ENCODE measurements at regions not wholly inside any gene's neighbourhood (a gene's known extent, or its start where the extent isn't known, plus 50 kb on each side); places are given as distances from the start of the nearest gene placed in this dataset.
A peak's percentile ranks its signal among the peaks of the same experiment; 100 is the strongest.
"Not testable (repeated sequence)": the region's sequence is repeated elsewhere in the genome, so short reads cannot be mapped to it uniquely, and the experiment has no call there.

DNA sequence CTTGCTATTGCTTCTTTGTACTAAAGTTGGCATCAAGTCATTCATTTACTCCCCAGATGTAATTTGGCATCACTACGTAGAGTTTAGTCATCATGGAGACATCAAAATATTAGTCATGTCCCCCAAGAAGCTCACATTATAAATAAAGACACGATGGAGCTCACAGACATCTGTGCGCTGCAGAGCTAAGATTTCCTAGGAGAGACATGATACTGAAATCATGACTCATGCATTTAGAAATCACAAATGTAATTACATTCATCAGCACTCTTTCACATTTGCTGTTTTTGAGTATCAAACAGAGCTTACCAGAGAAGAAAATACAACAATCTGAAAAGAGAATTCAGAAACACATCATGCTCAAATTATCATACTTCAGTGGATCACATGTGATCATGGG lies 169.8 kb downstream of the LRIG3 start:
- no peak for DNase-seq

GRCh38 chr12:58757422-58757821 lies 162.9 kb downstream of the LRIG3 start:
- no peak for DNase-seq

DNA sequence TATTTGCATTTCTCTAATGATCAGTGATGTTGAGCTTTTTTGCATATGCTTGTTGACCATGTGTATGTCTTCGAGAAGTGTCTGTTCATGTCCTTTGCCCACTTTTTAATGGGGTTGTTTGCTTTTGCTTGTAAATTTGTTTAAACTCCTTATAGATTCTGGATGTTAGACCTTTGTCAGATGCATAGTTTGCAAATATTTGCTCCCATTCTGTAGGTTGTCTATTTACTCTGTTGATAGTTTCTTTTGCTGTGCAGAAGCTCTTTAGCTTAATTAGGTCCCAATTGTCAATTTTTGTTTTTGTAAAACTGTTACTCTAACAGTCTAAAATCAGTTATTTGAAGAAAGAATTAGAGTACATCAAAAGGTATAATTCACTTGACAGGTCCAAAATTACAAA lies 160.6 kb downstream of the LRIG3 start:
- DNase-seq, result not testable (repeated sequence)

GRCh38 chr12:58761308-58761707 lies 159.0 kb downstream of the LRIG3 start:
- no peak for DNase-seq

- no peak for DNase-seq
Measured at GRCh38 chr12:58764100-58764953, 156.0 kb downstream of the LRIG3 start.

DNA sequence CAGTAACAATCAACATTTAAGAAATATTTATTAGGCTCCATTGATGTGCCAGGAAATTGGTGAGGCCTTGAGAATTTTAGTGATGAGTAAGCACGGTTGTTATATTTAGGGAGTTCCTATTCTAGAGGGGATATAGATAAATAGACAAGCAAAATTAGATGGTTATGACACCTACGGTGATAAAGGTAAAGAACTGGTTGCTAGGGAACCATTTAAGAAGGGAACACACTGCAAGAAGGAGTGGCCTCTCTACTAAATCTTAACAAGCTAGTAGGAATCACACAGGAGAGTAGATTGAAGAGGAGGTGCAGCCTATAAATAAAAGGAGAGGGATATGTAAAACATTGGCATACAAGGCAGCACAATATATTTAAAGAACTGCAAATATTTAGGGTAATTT lies 155.2 kb downstream of the LRIG3 start:
- no peak for DNase-seq

DNA sequence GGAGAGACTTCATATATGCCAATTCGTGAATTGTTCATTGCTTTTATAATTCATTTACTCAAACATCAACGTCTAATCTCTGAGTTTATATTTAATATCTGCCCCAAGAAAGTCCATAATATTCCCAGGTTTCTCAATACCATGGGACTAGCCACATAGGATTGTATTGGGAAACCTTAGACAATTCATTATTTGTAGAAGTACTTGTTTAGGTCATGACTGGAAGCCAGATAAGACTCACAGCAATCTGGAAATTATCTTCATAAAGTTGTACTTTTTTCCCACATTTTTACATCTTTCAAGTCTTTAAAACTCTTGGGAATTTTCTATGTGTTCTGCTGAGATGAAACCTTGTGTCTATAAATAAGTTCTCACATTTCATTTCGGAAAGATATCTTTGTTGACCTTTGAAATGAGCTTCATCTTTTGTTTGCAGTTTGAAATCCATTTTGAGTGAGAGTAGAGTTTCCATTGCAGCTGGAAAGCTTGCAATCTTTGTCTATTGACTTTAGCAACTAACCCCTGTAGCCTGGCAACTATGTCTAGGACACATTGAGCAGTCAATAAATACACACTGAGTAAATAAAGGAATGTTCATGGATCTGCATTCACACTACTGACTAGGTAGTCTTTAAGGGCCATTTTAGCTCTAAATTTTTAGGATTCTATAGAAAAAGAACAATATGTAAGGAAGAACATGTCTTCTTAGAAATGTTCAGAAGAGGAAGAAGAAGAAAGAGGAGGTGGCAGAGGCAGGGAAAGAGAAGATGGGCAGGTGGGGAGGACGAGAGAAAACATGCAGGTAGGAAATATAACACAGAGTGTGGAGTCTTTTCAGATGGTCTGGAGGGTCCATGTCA lies 154.4 kb downstream of the LRIG3 start:
- DNase-seq, result no peak

DNA sequence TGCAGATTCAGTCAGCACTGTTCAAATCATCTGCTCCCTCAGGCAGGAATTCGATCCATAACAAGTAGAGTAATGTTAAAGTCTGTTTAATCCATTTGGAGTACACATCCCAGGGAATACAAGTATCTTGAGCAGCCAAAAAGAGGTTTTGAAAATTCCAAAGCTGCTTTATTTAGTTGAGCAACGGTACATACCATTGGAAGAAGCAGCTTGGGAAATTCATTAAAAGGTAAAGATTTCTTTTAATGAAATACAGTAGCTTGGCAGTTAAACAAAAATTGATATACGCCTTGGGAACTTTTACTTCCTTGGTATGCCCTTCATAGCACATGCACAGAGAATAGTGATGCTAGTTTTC lies 153.8 kb downstream of the LRIG3 start:
- no peak for DNase-seq

- DNase-seq, result no peak
Measured at GRCh38 chr12:58767496-58767895, 152.8 kb downstream of the LRIG3 start.

DNA sequence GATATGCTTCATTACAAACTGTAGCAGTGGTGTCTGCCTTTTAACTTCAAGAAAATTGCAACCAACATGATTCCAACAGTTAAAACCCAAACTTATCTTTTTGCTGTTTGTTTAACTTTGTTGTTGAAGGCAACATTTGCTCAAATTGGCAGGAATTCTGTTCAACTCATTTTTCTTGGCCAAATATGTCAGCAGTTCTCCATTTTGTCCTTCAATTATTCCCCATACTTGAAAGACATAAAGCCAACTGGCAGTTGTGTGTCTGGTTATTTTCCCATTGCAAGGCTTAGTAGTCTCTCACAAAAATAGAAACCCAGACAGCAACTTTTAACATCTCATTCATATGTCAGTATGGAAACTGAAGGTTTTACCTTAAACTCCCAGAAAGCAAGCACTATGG lies 146.3 kb downstream of the LRIG3 start:
- DNase-seq, result no peak

DNA sequence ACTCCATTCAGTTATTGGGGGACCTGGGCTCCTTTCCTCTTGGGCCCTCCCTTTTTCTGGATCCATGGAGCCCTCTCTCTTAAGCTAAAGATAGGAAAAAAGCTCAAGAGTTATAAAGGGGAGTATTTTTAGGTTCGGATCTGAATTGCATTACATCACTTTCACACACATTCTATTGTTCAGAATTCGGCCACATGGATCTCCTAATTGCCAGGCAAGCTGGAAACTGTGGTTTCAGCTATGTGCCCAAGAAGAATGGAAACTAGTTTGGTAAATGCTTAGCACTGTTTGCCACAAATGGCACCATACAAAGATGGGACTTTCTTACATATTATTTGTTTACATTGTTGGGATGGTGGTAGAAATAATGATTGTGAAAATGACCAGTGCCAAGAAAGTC lies 145.6 kb downstream of the LRIG3 start:
- DNase-seq, result no peak

GRCh38 chr12:58775396-58775795 lies 144.9 kb downstream of the LRIG3 start:
- DNase-seq, result no peak

GRCh38 chr12:58776144-58776543 lies 144.2 kb downstream of the LRIG3 start:
- DNase-seq, result no peak

DNA sequence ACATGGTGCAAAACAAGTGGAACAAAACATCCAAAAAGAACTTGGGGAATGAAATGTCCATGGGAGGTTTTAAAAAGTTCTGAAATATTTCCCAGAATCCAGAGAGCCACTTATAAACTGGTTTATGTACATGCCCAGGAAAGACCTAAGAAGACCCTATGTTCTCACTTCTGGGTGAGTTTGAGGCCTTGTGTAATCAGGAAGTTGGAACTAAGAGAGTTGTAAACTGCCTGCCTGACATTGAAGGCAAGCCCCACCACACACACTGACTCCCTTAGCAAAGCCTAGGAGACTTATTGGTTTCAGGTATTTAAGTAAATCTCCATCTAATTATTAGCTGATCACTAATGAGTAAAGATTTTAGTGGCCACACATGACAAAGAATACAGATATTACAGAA lies 142.5 kb downstream of the LRIG3 start:
- no peak for DNase-seq

DNA sequence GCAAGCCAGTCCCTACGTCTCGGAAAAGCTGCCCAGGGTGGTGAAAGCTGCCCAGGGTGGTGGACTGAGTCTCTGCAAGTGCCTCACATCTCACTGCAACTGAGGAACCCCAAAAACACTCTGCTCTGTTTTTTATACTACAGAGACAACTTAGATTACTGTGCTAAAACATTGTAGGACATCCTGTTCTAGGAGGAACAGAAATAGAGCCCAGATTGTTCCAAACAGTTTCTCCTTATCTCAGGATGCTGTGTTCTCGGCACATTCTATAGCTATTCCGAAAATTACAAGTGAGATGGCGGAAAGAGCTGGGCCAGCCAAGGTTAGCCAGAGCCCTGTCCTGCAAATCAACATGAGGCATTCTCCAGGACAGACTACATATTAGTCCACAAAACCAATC lies 138.7 kb downstream of the LRIG3 start:
- no peak for DNase-seq

DNA sequence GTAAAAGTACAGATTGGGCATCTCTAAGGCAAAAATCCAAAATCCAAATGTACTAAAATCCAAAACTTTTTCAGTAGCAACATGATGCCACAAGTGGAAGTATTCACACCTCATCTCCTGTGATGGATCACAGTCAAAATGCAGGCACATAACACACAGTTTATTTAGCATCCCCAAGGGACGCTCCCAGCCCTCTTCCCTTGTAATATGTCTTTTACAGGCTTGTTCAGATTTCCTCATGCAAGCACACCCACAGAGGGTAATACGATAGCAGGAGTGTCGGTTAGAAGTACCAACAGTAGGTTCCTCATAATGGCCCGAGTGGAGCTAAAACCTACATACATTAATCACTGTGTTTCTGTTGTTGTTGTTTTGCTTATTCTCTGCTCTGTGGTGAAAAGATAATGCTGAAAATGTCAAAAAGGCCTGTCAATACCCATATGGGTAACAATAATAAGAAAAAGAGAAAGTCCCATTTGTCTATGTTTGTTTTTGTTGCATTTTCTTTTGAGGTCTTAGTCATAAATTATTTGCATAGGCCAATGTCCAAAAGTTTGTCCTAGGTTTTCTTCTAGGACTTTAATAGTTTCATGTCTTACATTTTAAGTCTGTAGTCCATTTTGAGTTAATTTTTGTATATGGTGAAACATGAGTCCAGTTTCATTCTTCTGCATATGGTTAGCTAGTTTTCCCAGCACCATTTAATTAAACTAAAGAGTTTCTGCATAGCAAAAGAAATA lies 133.1 kb downstream of the LRIG3 start:
- no peak for DNase-seq

- DNase-seq, result no peak
Measured at GRCh38 chr12:58794859-58795258, 125.4 kb downstream of the LRIG3 start.

DNA sequence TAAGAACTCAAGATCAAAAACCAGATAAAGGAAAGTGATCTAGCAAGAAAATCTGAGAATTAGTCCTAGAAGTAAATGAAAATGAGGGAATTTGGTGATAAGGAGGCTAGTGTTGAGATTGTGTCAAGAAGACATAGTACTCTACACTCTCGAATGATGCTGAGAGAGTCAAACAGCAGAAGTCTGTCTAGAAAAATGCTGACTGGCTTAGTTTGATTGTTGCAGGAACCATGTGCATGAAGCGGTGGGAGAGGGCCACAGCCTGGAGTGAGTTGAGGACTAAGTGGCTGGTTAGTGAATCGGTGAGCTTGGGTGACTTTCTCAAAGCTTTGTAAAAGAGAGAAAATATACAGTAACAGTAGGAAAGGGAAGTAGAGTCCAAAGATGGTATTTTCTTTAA lies 124.5 kb downstream of the LRIG3 start:
- DNase-seq, result no peak

DNA sequence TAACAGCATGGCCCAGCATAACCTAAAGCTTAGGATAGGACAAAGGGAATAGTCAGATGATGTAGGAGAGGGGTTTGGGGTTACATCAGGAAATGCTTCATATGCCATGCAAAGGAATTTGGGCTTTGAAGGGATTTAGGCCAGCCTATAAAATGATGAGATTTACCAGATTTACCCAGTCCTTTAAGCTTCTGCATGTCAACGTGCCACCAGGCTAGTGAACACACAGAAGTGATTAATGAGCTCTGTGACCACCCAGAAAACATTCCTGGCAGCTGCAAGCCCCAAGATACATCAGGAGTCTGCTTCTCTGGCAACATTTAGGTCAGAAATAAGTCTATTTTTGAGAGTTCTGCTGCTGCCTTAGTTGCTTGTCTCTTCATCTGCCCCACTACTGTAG lies 118.3 kb downstream of the LRIG3 start:
- no peak for DNase-seq

DNA sequence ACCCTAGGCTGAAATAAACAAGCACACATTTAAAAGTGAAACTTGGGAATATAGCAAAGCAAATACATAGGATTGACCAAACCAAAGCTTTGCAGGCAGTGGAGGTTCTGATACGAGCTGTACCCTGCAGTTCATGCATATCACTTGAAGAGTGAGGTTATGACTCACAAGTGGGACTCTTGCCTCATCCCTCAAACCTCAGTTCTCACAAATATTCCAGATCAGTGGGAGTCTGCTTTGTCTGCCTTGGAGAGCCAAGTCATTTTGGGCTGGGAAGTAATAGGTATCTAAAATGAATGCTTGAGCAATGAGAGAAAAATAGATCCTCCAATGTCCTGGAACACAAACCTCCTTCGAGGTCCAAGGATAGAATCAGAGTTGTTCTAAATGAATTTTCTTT lies 116.4 kb downstream of the LRIG3 start:
- DNase-seq, result peak; percentile 35

DNA sequence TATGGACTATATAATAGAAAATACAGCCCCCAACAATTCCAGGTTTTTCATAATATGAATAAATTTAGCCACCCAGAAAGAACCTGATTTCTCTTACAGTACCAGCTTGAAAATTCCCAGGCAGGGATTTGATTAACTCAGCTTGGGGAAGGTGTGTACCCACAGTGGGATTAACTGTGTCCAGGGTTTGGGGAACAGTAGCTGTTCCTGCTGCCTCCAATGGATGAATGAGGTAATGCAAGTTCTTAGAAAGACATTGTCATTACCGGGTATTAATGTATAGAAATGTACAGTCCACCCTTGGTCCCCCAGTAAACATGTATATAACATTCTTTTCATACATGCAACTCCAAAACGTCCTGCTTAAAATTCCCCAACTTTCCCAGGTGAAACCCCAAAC lies 115.6 kb downstream of the LRIG3 start:
- DNase-seq, result no peak

DNA sequence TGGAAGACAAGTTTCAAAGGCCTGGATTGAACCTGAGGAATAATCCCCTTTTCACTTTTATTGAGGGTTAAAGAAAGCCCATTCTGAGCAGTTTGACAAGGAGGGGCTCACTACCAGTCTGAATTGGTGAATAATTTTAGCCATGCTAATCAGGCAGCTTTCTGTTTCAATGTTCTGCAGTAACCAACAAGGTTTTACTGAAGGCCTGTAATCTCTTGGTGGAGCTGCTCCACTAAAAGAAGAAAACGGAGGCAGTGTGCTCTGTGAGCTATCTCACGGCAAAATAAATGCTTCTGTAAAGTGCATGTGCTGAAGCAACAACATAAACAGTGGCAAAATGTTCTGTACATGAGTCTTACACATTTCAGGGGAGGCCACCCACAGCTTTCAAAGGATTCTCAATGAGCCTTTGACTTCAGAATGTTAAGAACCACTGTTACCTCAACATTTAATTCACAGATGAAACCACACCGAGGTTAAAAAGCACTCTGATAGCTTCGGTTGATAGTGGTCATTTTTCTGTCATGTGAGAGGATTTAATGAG lies 111.2 kb downstream of the LRIG3 start:
- DNase-seq, result no peak

GRCh38 chr12:58811346-58811745 lies 109.0 kb downstream of the LRIG3 start:
- DNase-seq, result no peak

Measured in femur (tissue), 1 donor.